ENCODE measurements at regions not wholly inside any gene's neighbourhood (a gene's known extent, or its start where the extent isn't known, plus 50 kb on each side); places are given as distances from the start of the nearest gene placed in this dataset.

DNA sequence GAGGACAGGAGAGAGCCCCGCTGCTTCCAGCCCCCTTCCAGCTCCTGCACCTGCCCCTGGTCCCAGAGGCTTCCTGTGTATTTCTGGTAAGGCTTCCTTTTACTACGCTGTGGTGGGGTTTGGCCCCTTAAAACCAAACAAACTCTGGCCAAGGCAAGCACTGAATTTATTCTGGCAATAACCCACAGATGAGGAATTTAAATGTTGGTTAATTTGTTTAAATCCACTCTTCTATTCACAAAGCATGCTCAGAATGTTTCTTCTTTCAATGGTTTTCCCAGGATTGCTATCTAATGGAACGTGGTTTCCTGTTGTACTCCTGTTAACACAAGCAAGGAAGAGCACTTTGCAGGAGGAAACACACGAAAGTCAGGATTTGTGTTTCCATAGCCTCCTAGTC is 236.5 kb upstream of the FOXQ1 start:
- H3K4me3 ChIP-seq (ENCODE audit: low read depth, low read length) = no peak overlapping the region
- no peak for DNase-seq (ENCODE audit: low read depth)
- TF ChIP-seq, protein P1, sequence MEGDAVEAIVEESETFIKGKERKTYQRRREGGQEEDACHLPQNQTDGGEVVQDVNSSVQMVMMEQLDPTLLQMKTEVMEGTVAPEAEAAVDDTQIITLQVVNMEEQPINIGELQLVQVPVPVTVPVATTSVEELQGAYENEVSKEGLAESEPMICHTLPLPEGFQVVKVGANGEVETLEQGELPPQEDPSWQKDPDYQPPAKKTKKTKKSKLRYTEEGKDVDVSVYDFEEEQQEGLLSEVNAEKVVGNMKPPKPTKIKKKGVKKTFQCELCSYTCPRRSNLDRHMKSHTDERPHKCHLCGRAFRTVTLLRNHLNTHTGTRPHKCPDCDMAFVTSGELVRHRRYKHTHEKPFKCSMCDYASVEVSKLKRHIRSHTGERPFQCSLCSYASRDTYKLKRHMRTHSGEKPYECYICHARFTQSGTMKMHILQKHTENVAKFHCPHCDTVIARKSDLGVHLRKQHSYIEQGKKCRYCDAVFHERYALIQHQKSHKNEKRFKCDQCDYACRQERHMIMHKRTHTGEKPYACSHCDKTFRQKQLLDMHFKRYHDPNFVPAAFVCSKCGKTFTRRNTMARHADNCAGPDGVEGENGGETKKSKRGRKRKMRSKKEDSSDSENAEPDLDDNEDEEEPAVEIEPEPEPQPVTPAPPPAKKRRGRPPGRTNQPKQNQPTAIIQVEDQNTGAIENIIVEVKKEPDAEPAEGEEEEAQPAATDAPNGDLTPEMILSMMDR (conservative IDR thresholded peaks at IDR 0.05; ENCODE audit: low read depth, low read length) = no peak

DNA sequence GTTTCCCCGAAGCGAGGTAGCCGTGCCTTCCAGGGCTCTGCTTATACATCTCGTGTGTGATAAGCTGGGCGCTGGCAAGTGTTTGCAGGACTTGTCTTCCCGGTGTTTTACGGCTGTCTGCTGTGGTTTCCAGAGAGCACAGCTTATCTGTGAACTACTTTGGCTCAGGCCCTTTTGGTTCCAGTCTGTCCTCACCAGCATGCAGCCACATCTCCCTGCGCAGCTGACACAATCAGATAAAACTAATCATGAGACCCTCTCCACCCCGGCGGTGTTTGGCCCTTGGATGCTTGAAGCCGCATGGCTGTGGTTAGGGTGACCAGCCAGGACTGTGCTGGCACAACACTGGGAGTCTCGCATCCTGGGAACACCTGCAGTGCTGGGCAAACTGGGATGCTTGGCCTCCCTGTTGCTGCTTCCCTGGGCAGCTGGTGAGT is 241.8 kb upstream of the FOXQ1 start:
- DNase-seq (ENCODE audit: low read depth) = no peak
- H3K4me3 ChIP-seq (ENCODE audit: low read depth, low read length) = no peak overlapping the region
- TF ChIP-seq, protein P1 (conservative IDR thresholded peaks at IDR 0.05; ENCODE audit: low read depth, low read length) = no peak

DNA sequence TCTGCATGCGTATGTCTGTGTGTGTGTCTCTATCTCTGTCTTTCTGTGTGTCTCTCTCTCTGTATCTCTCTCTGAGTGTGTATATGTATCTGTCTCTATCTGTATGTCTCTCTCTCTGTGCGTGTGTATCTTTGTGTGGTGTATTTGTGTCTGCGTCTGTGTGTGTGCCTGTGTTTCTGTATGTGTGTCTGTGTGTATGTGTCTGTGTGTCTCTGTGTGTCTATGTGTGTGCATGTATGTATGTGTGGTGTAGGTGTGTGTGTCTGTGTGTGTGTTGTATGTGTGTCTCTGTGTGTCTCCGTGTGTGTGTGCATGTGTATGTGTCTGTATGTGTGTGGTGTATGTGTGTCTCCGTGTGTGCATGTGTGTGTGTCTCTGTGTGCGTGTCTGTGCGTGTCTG is 243.0 kb upstream of the FOXQ1 start:
- no peak for DNase-seq (ENCODE audit: low read depth)
- TF ChIP-seq, protein P1 (conservative IDR thresholded peaks at IDR 0.05; ENCODE audit: low read depth, low read length) = no peak
- no peak overlapping the region for H3K4me3 ChIP-seq (ENCODE audit: low read depth, low read length)

DNA sequence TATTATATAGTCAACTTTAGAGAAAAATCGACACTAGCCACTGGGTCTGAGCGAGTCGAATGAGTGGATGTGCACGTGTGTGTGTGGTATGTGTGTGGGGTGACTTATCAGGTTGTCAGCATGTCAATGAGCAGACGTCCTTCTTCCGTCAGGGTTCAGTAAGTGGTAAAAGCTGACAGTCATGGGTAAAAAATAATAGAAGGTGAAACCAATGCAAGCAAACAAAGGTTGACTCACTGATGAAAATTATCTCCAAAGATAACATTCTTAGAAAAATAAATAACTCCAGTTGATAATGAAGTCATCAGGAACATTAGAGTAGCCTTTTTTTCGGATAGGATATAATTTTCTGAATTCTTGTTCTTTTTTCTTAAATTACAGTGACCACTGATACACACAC is 243.8 kb upstream of the FOXQ1 start:
- TF ChIP-seq, protein P1 (conservative IDR thresholded peaks at IDR 0.05; ENCODE audit: low read depth, low read length) = no peak
- H3K4me3 ChIP-seq (ENCODE audit: low read depth, low read length) = no peak overlapping the region
- DNase-seq (ENCODE audit: low read depth) = peak; percentile 45

DNA sequence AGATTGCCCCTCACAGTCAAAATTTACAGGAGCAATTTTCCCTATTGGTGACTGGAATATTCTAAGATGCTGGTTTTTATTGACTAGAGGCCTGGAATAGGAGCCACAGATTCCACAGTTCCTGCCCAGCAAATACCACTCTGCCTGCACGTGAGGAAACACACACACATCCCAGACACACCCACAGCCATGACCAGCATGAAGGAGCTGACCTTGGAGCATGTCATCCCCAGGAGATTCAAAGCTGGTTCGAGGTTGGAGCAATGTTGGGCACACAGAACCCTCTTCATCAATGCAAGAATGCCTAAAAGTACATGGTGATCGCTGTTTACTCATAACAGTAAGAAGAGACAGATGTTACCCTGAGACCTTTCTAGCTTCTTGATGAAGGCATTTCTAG is 244.6 kb upstream of the FOXQ1 start:
- H3K4me3 ChIP-seq (ENCODE audit: low read depth, low read length) = no peak overlapping the region
- TF ChIP-seq, protein P1 (conservative IDR thresholded peaks at IDR 0.05; ENCODE audit: low read depth, low read length) = no peak
- DNase-seq (ENCODE audit: low read depth) = no peak

DNA sequence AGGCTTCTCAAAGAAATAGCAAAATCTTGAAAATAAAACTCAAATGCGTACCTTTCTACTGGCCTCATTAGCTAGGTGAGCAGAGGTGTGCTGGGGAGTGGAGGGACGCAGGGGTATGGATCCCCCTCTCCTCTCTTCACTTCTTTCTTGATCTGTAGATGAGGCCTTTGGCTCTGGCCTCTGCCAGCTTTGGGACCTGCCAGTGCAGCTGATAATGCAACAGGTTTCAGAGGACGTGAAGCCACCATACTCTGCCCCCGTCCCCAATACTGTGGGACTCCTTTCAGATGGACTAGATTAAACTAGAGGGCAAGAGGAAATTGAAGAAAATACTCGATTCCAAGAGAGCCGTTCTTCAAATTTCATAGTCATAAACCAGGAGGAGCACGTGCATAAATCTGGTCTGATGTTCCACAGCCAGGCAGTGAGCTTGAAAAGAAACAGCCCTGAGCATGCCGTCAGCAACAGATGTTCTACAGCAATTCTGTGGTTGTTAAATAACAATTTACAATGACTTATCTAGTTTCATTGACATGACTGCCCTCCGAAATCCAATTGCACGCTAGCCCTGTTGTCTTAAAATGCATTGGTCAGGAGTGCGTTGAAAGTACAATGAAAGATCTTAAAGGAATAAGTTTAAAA is 245.3 kb upstream of the FOXQ1 start:
- no peak for DNase-seq (ENCODE audit: low read depth)
- TF ChIP-seq, protein P1 (conservative IDR thresholded peaks at IDR 0.05; ENCODE audit: low read depth, low read length) = no peak
- no peak overlapping the region for H3K4me3 ChIP-seq (ENCODE audit: low read depth, low read length)

DNA sequence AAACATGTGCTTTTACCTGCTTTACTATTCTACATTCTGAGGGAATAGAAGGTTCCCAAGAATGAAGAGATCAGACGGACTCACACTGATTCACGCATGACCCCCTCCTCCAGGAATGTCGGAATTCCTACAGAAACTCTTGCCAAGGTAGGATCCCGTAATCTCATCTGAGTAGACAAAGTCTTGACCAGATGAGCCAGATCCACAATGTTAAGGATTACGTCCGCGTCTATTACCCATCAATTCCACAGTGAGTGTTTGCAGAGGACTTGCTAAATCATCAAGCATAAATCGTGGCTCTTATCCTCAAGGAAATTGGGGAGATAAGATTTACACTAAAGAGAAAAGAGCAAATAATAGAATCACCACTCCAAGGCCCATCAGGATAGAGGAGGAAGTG is 245.9 kb upstream of the FOXQ1 start:
- TF ChIP-seq, protein P1 (conservative IDR thresholded peaks at IDR 0.05; ENCODE audit: low read depth, low read length) = no peak
- no peak for DNase-seq (ENCODE audit: low read depth)
- no peak overlapping the region for H3K4me3 ChIP-seq (ENCODE audit: low read depth, low read length)
